ENCODE measurements at regions not wholly inside any gene's neighbourhood (a gene's known extent, or its start where the extent isn't known, plus 50 kb on each side); places are given as distances from the start of the nearest gene placed in this dataset.

DNA sequence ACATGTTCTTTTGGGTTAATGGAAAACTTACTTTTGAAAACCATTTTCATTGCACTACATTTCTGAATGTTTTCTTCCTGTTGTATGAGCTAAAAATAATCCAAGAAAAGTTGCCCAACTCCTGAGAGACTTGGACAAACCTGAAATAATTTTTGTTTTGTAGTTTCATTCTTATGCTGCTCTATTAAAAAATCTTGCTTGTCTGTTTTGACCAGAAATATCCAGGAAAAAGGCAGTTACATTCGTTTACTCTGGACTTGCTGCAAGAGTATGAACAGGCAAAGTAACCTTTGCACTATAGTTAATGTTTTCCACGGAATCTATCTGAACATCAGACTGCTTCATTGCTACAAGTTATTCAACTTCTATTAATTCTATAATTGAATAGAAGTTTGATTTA is 200.1 kb upstream of the DAB2 start:
- Histone ChIP-seq H3K4me1 (ENCODE audit: low read length) (no peaks in the 10 kb centered on the region), H3K36me3 (replicated peaks; ENCODE audit: insufficient read depth, low read length) (no peaks in the 10 kb centered on the region), H3F3A (ENCODE audit: insufficient read depth, low read length) (no peaks in the 10 kb centered on the region), H3K9ac (ENCODE audit: low read length) (no peak overlapping the region), H3K27ac (ENCODE audit: low read length) (no peak overlapping the region), H3K79me2 (ENCODE audit: low read length) (no peaks in the 10 kb centered on the region), H3K27me3 (replicated peaks; ENCODE audit: insufficient read depth, low read length) (no peaks in the 10 kb centered on the region), H4K20me1 (ENCODE audit: insufficient read depth, low read length) (no peaks in the 10 kb centered on the region), H2AFZ (ENCODE audit: low read length) (no peak overlapping the region), H3K9me3 (replicated peaks; ENCODE audit: insufficient read depth, low read length) (no peaks in the 10 kb centered on the region), H3K9me2 (replicated peaks; ENCODE audit: insufficient read depth, low read length) (no peaks in the 10 kb centered on the region), H3K4me2 (ENCODE audit: low read depth, low read length) (no peak overlapping the region), H3K4me3 (ENCODE audit: low read length) (no peak overlapping the region)
- TF ChIP-seq, protein P1, sequence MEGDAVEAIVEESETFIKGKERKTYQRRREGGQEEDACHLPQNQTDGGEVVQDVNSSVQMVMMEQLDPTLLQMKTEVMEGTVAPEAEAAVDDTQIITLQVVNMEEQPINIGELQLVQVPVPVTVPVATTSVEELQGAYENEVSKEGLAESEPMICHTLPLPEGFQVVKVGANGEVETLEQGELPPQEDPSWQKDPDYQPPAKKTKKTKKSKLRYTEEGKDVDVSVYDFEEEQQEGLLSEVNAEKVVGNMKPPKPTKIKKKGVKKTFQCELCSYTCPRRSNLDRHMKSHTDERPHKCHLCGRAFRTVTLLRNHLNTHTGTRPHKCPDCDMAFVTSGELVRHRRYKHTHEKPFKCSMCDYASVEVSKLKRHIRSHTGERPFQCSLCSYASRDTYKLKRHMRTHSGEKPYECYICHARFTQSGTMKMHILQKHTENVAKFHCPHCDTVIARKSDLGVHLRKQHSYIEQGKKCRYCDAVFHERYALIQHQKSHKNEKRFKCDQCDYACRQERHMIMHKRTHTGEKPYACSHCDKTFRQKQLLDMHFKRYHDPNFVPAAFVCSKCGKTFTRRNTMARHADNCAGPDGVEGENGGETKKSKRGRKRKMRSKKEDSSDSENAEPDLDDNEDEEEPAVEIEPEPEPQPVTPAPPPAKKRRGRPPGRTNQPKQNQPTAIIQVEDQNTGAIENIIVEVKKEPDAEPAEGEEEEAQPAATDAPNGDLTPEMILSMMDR (IDR thresholded peaks at IDR 0.05; ENCODE audit: low read length): no peak
- no peak for TF ChIP-seq EZH2 (optimal IDR thresholded peaks at IDR 0.05; ENCODE audit: low read depth, low read length)
- no peak for TF ChIP-seq EZH2phosphoT487 (IDR thresholded peaks at IDR 0.05; ENCODE audit: low read length)
- no peak for DNase-seq

DNA sequence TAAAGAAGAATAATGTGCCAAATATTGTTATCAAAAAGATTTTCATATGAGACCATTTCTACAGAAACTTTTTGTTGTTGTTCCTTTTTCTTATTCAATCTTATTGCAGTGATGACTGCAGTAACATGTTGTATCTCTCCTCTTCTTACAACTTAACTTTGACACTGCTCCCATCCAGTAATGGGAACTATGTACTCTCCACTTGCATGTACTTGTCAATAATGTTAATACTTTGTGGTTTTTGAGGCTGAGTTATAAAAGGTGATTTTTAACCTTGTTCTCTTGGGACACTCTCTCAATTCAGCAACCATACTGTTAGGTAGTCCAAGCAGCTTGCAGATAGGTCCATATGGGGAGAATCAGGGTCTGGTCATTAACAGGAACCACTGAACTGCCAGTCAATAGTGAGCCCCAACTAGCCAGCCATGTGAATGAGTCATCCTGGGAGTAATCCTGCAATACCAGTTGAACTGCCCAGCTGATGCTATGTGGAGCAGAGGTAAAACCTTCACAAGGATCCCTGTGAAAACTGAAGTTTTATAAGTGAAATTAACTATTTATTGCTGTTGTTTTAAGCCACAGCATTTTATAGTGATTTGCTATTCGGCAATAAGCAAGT is 199.6 kb upstream of the DAB2 start:
- H3K9me3 ChIP-seq (replicated peaks; ENCODE audit: insufficient read depth, low read length): no peaks in the 10 kb centered on the region
- no peak overlapping the region for H2AFZ ChIP-seq (ENCODE audit: low read length)
- H3F3A ChIP-seq (ENCODE audit: insufficient read depth, low read length): no peaks in the 10 kb centered on the region
- H4K20me1 ChIP-seq (ENCODE audit: insufficient read depth, low read length): no peaks in the 10 kb centered on the region
- H3K36me3 ChIP-seq (replicated peaks; ENCODE audit: insufficient read depth, low read length): no peaks in the 10 kb centered on the region
- no peaks in the 10 kb centered on the region for H3K79me2 ChIP-seq (ENCODE audit: low read length)
- no peak overlapping the region for H3K27ac ChIP-seq (ENCODE audit: low read length)
- no peaks in the 10 kb centered on the region for H3K9me2 ChIP-seq (replicated peaks; ENCODE audit: insufficient read depth, low read length)
- no peak overlapping the region for H3K4me3 ChIP-seq (ENCODE audit: low read length)
- no peak for DNase-seq
- no peak overlapping the region for H3K4me2 ChIP-seq (ENCODE audit: low read depth, low read length)
- no peaks in the 10 kb centered on the region for H3K27me3 ChIP-seq (replicated peaks; ENCODE audit: insufficient read depth, low read length)
- H3K9ac ChIP-seq (ENCODE audit: low read length): no peak overlapping the region
- TF ChIP-seq, protein P1 (IDR thresholded peaks at IDR 0.05; ENCODE audit: low read length): no peak
- TF ChIP-seq EZH2phosphoT487 (IDR thresholded peaks at IDR 0.05; ENCODE audit: low read length): no peak
- TF ChIP-seq EZH2 (optimal IDR thresholded peaks at IDR 0.05; ENCODE audit: low read depth, low read length): no peak
- H3K4me1 ChIP-seq (ENCODE audit: low read length): no peaks in the 10 kb centered on the region

DNA sequence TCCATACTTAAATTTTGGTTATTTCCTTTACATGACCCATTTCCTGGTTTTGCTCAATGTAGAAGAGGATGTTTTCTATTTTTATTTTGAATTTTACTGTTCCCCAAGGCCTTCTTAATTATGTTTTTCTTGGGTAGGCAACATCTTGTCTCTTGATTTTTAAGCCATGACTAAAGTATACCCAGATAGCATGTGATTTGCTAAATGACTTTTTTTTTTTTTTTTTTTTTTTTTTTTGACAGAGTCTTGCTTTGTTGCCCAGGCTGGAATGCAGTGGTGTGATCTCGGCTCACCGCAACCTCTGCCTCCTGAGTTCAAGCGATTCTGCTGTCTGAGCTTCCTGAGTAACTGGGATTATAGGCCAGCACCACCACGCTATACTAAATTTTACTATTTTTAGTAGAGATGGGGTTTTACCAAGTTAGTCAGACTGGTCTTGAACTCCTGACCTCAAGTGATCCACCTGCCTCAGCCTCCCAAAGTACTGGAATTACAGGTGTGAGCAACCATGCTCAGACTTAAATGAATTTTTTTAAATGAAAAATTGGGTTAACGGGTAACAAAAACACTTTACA is 198.6 kb upstream of the DAB2 start:
- H3K4me1 ChIP-seq (ENCODE audit: low read length): no peaks in the 10 kb centered on the region
- no peaks in the 10 kb centered on the region for H3K36me3 ChIP-seq (replicated peaks; ENCODE audit: insufficient read depth, low read length)
- H3K9me2 ChIP-seq (replicated peaks; ENCODE audit: insufficient read depth, low read length): no peaks in the 10 kb centered on the region
- H3K27me3 ChIP-seq (replicated peaks; ENCODE audit: insufficient read depth, low read length): no peaks in the 10 kb centered on the region
- TF ChIP-seq EZH2phosphoT487 (IDR thresholded peaks at IDR 0.05; ENCODE audit: low read length) (no peak), EZH2 (optimal IDR thresholded peaks at IDR 0.05; ENCODE audit: low read depth, low read length) (no peak)
- TF ChIP-seq, protein P1 (IDR thresholded peaks at IDR 0.05; ENCODE audit: low read length): no peak
- H3K79me2 ChIP-seq (ENCODE audit: low read length): no peaks in the 10 kb centered on the region
- no peak overlapping the region for H3K4me3 ChIP-seq (ENCODE audit: low read length)
- no peak for DNase-seq
- no peak overlapping the region for H3K27ac ChIP-seq (ENCODE audit: low read length)
- no peak overlapping the region for H2AFZ ChIP-seq (ENCODE audit: low read length)
- H3K4me2 ChIP-seq (ENCODE audit: low read depth, low read length): no peak overlapping the region
- no peaks in the 10 kb centered on the region for H3F3A ChIP-seq (ENCODE audit: insufficient read depth, low read length)
- no peaks in the 10 kb centered on the region for H4K20me1 ChIP-seq (ENCODE audit: insufficient read depth, low read length)
- no peaks in the 10 kb centered on the region for H3K9me3 ChIP-seq (replicated peaks; ENCODE audit: insufficient read depth, low read length)
- H3K9ac ChIP-seq (ENCODE audit: low read length): no peak overlapping the region

All from MM.1S (cell line).